ENCODE measurements at regions not wholly inside any gene's neighbourhood (a gene's known extent, or its start where the extent isn't known, plus 50 kb on each side); places are given as distances from the start of the nearest gene placed in this dataset.

GRCh38 chr12:41992692-41993215 lies 151.9 kb downstream of the GXYLT1 start:
- intact Hi-C loops (cut with micrococcal nuclease; ENCODE audit: unreplicated experiment), result no loop called here
- ChIA-PET RAD21 (ENCODE audit: unreplicated experiment) (no interaction called here), POLR2A (no interaction called here)

More at GRCh38 chr12:41992692-41993215, 151.9 kb downstream of the GXYLT1 start:
- in situ Hi-C loops (cut with MboI), result no loop called here
- CTCF ChIA-PET, result interaction anchor here (3.5 kb wide), 1 partner anchor 31 kb away, joined by 13 read pairs; no protein-coding TSS in a partner anchor
- H3K4me2 ChIP-seq (ENCODE audit: control insufficient read depth, insufficient read depth), result no peak overlapping the region
- no peaks in the 10 kb centered on the region for H3K9me3 ChIP-seq (replicated peaks; ENCODE audit: control insufficient read depth, insufficient read depth, low read length)
- H3K36me3 ChIP-seq (ENCODE audit: control insufficient read depth in 2 of 2, insufficient read depth in 2 of 2, low read length in 1 of 2), result no peaks in the 10 kb centered on the region
- DNase-seq (ENCODE audit: low read depth, low spot score), result no peak
- no peak overlapping the region for H3K4me3 ChIP-seq
- no peak for FAIRE-seq
- SMC1A ChIA-PET (ENCODE audit: uncharacterized antibody, unreplicated experiment), result interaction anchor here (1.3 kb wide), 1 partner anchor 31 kb away, joined by 3 read pairs; no protein-coding TSS in a partner anchor
- no peaks in the 10 kb centered on the region for H3K4me1 ChIP-seq (ENCODE audit: control insufficient read depth, insufficient read depth, low read length)
- no peak for ATAC-seq
- BruUV-seq (replicated peaks), result no TSS peak
- H3K27ac ChIP-seq (ENCODE audit: control insufficient read depth, insufficient read depth), result no peak overlapping the region
- no peaks in the 10 kb centered on the region for H3K27me3 ChIP-seq (replicated peaks in 1 of 2; ENCODE audit: control insufficient read depth in 2 of 2, insufficient read depth in 2 of 2, low read length in 1 of 2)
- TF ChIP-seq KLF5 (IDR thresholded peaks at IDR 0.05; ENCODE audit: partially characterized antibody) (no peak), ELK1 (IDR thresholded peaks at IDR 0.05; ENCODE audit: low read depth, low read length) (no peak), NFXL1 (IDR thresholded peaks at IDR 0.05; ENCODE audit: borderline replicate concordance) (no peak), PRDM15 (CRISPR knock-in tag; IDR thresholded peaks at IDR 0.05) (no peak), POLR2A (IDR thresholded peaks at IDR 0.05; ENCODE audit: low read depth, low read length) (no peak), NR2F1 (conservative IDR thresholded peaks at IDR 0.05) (no peak), USF2 (IDR thresholded peaks at IDR 0.05; ENCODE audit: borderline replicate concordance, low read depth, low read length) (no peak), EED (IDR thresholded peaks at IDR 0.05; ENCODE audit: low read depth) (no peak), PKNOX1 (IDR thresholded peaks at IDR 0.05) (no peak), BMI1 (IDR thresholded peaks at IDR 0.05; ENCODE audit: borderline replicate concordance) (no peak)
- H3K79me2 ChIP-seq (ENCODE audit: control insufficient read depth, insufficient read depth, low read length), result no peaks in the 10 kb centered on the region
- no peaks in the 10 kb centered on the region for H4K20me1 ChIP-seq (ENCODE audit: control insufficient read depth, insufficient read depth)
- H2AFZ ChIP-seq (ENCODE audit: control insufficient read depth, low read depth, low read length), result no peak overlapping the region
- 50% methylated on average over 3 of the region's 3 CpGs for WGBS (ENCODE audit: insufficient coverage, insufficient replicate concordance, low lambda C conversion rate, missing lambda C conversion rate)
- H3K9ac ChIP-seq (ENCODE audit: control insufficient read depth, insufficient read depth, low read length), result no peak overlapping the region

All from GM12878 (cell line).